Neural progenitor cell (in vitro differentiated cells): ENCODE measurements at regions not wholly inside any gene's neighbourhood (a gene's known extent, or its start where the extent isn't known, plus 50 kb on each side); places are given as distances from the start of the nearest gene placed in this dataset.

ENCODE experiments used
- CTCF ChIP-seq: fragments of 200-600 bp; sonication (generic); IDR thresholded peaks from 2 replicates; pipeline ENCODE4 v1.5.1; 2017; ENCODE audit warnings: antibody characterized with exemption, mild to moderate bottlenecking
- EZH2 ChIP-seq: fragments of 200-600 bp; sonication (generic); IDR thresholded peaks from 2 replicates; pipeline ENCODE4 v1.6.1; 2017; ENCODE audit warnings: antibody characterized with exemption, mild to moderate bottlenecking, moderate library complexity
- EZH2phosphoT487 ChIP-seq: fragments of 200-600 bp; sonication (generic); IDR thresholded peaks from 2 replicates; pipeline ENCODE4 v1.6.1; 2017; ENCODE audit warnings: antibody characterized with exemption

- TF ChIP-seq CTCF (no peak), EZH2 (no peak), EZH2phosphoT487 (no peak)
Observed at GRCh38 chr1:58908561-58909560, 125.0 kb upstream of the JUN start.
